ENCODE measurements at regions not wholly inside any gene's neighbourhood (a gene's known extent, or its start where the extent isn't known, plus 50 kb on each side); places are given as distances from the start of the nearest gene placed in this dataset.

- no peaks in the 10 kb centered on the region for H3K4me1 Mint-ChIP-seq
- no peak overlapping the region for H3K27ac Mint-ChIP-seq
- peaks cover 7% of the 10 kb centered on the region for H3K27me3 Mint-ChIP-seq
- ATAC-seq (ENCODE audit: low read depth) (no peak), DNase-seq (ENCODE audit: low spot score in 2 of 2) (no peak)
- H3K4me3 Mint-ChIP-seq, result no peak overlapping the region
- peaks cover 14% of the 10 kb centered on the region for H3K9me3 Mint-ChIP-seq
- peaks cover 6% of the 10 kb centered on the region for H3K36me3 Mint-ChIP-seq
These were observed 53.8 kb downstream of the FZD10 start for GRCh38 chr12:130216031-130216430.

- DNase-seq (ENCODE audit: low spot score in 2 of 2) (no peak), ATAC-seq (ENCODE audit: low read depth) (no peak)
- Mint-ChIP-seq H3K36me3 (peaks cover 6% of the 10 kb centered on the region), H3K9me3 (peaks cover 14% of the 10 kb centered on the region), H3K27me3 (peaks cover 9% of the 10 kb centered on the region), H3K4me3 (no peak overlapping the region), H3K4me1 (no peaks in the 10 kb centered on the region), H3K27ac (no peak overlapping the region)
These were observed 56.4 kb downstream of the FZD10 start for GRCh38 chr12:130218682-130219081.

- Mint-ChIP-seq H3K27ac (no peak overlapping the region), H3K4me1 (no peaks in the 10 kb centered on the region), H3K4me3 (no peak overlapping the region), H3K27me3 (peaks cover 9% of the 10 kb centered on the region), H3K9me3 (peaks cover 11% of the 10 kb centered on the region), H3K36me3 (peaks cover 6% of the 10 kb centered on the region)
- ATAC-seq (ENCODE audit: low read depth), result no peak
- DNase-seq (ENCODE audit: low spot score in 2 of 2), result no peak
These were observed 57.9 kb downstream of the FZD10 start for GRCh38 chr12:130219929-130220705.

GRCh38 chr12:130220706-130221100 lies 58.4 kb downstream of the FZD10 start:
- H3K36me3 Mint-ChIP-seq, result peaks cover 6% of the 10 kb centered on the region
- peaks cover 8% of the 10 kb centered on the region for H3K27me3 Mint-ChIP-seq

GRCh38 chr12:130222519-130223218 lies 60.4 kb downstream of the FZD10 start:
- peaks cover 4% of the 10 kb centered on the region for H3K27me3 Mint-ChIP-seq
- H3K27ac Mint-ChIP-seq, result no peak overlapping the region

More at GRCh38 chr12:130220706-130221100, 58.4 kb downstream of the FZD10 start:
- no peak for ATAC-seq (ENCODE audit: low read depth)
- DNase-seq (ENCODE audit: low spot score in 2 of 2), result no peak
- H3K27ac Mint-ChIP-seq, result no peak overlapping the region
- no peaks in the 10 kb centered on the region for H3K4me1 Mint-ChIP-seq
- peaks cover 10% of the 10 kb centered on the region for H3K9me3 Mint-ChIP-seq
- no peak overlapping the region for H3K4me3 Mint-ChIP-seq

GRCh38 chr12:130223767-130224244 lies 61.5 kb downstream of the FZD10 start:
- no peak for DNase-seq (ENCODE audit: low spot score in 2 of 2)
- H3K27ac Mint-ChIP-seq, result no peak overlapping the region
- H3K4me1 Mint-ChIP-seq, result no peaks in the 10 kb centered on the region
- H3K4me3 Mint-ChIP-seq, result no peak overlapping the region
- no peak for ATAC-seq (ENCODE audit: low read depth)
- H3K36me3 Mint-ChIP-seq, result peaks cover under 1% of the 10 kb centered on the region
- peaks cover 2% of the 10 kb centered on the region for H3K9me3 Mint-ChIP-seq
- H3K27me3 Mint-ChIP-seq, result peaks cover 4% of the 10 kb centered on the region

More at GRCh38 chr12:130222519-130223218, 60.4 kb downstream of the FZD10 start:
- Mint-ChIP-seq H3K36me3 (peaks cover 4% of the 10 kb centered on the region), H3K9me3 (peaks cover 6% of the 10 kb centered on the region), H3K4me3 (no peak overlapping the region), H3K4me1 (no peaks in the 10 kb centered on the region)
- ATAC-seq (ENCODE audit: low read depth), result no peak
- no peak for DNase-seq (ENCODE audit: low spot score in 2 of 2)

- H3K9me3 Mint-ChIP-seq, result peaks cover under 1% of the 10 kb centered on the region
- DNase-seq (ENCODE audit: low spot score in 2 of 2) (no peak), ATAC-seq (ENCODE audit: low read depth) (no peak)
- H3K27ac Mint-ChIP-seq, result no peak overlapping the region
- peaks cover 4% of the 10 kb centered on the region for H3K27me3 Mint-ChIP-seq
- no peak overlapping the region for H3K4me3 Mint-ChIP-seq
- H3K4me1 Mint-ChIP-seq, result no peaks in the 10 kb centered on the region
- H3K36me3 Mint-ChIP-seq, result no peaks in the 10 kb centered on the region
These were observed 62.3 kb downstream of the FZD10 start for GRCh38 chr12:130224613-130225012.

- Mint-ChIP-seq H3K4me1 (no peaks in the 10 kb centered on the region), H3K4me3 (no peak overlapping the region), H3K36me3 (peaks cover 2% of the 10 kb centered on the region), H3K9me3 (peaks cover 3% of the 10 kb centered on the region), H3K27me3 (peaks cover 4% of the 10 kb centered on the region), H3K27ac (no peak overlapping the region)
- DNase-seq (ENCODE audit: low spot score in 2 of 2), result no peak
- ATAC-seq (ENCODE audit: low read depth), result no peak
These were observed 63.1 kb downstream of the FZD10 start for GRCh38 chr12:130225347-130225746.

GRCh38 chr12:130226126-130226525 lies 63.9 kb downstream of the FZD10 start:
- H3K4me1 Mint-ChIP-seq, result no peaks in the 10 kb centered on the region
- H3K4me3 Mint-ChIP-seq, result no peak overlapping the region
- peaks cover 2% of the 10 kb centered on the region for H3K27me3 Mint-ChIP-seq
- ATAC-seq (ENCODE audit: low read depth) (no peak), DNase-seq (ENCODE audit: low spot score in 2 of 2) (no peak)
- H3K9me3 Mint-ChIP-seq, result peaks cover 3% of the 10 kb centered on the region
- no peak overlapping the region for H3K27ac Mint-ChIP-seq
- peaks cover 2% of the 10 kb centered on the region for H3K36me3 Mint-ChIP-seq

GRCh38 chr12:130226771-130227170 lies 64.5 kb downstream of the FZD10 start:
- no peak for DNase-seq (ENCODE audit: low spot score in 2 of 2)
- no peak overlapping the region for H3K4me3 Mint-ChIP-seq
- no peak overlapping the region for H3K27ac Mint-ChIP-seq
- H3K9me3 Mint-ChIP-seq, result peaks cover 3% of the 10 kb centered on the region
- ATAC-seq (ENCODE audit: low read depth), result no peak
- H3K27me3 Mint-ChIP-seq, result peaks cover 2% of the 10 kb centered on the region
- H3K4me1 Mint-ChIP-seq, result no peaks in the 10 kb centered on the region
- peaks cover 2% of the 10 kb centered on the region for H3K36me3 Mint-ChIP-seq

- ATAC-seq (ENCODE audit: low read depth) (no peak), DNase-seq (ENCODE audit: low spot score in 2 of 2) (no peak)
- no peak overlapping the region for H3K27ac Mint-ChIP-seq
- no peak overlapping the region for H3K4me3 Mint-ChIP-seq
- peaks cover 2% of the 10 kb centered on the region for H3K36me3 Mint-ChIP-seq
- no peaks in the 10 kb centered on the region for H3K27me3 Mint-ChIP-seq
- no peaks in the 10 kb centered on the region for H3K4me1 Mint-ChIP-seq
- peaks cover 4% of the 10 kb centered on the region for H3K9me3 Mint-ChIP-seq
These were observed 65.4 kb downstream of the FZD10 start for GRCh38 chr12:130227641-130228040.

GRCh38 chr12:130236446-130236845 lies 74.2 kb downstream of the FZD10 start:
- peaks cover 6% of the 10 kb centered on the region for H3K9me3 Mint-ChIP-seq
- no peak overlapping the region for H3K27ac Mint-ChIP-seq
- DNase-seq (ENCODE audit: low spot score in 2 of 2) (no peak), ATAC-seq (ENCODE audit: low read depth) (no peak)
- H3K4me1 Mint-ChIP-seq, result no peaks in the 10 kb centered on the region
- no peaks in the 10 kb centered on the region for H3K36me3 Mint-ChIP-seq
- no peak overlapping the region for H3K4me3 Mint-ChIP-seq
- H3K27me3 Mint-ChIP-seq, result peaks cover 4% of the 10 kb centered on the region

- Mint-ChIP-seq H3K9me3 (peaks cover 6% of the 10 kb centered on the region), H3K36me3 (no peaks in the 10 kb centered on the region), H3K27ac (no peak overlapping the region), H3K4me3 (no peak overlapping the region), H3K4me1 (no peaks in the 10 kb centered on the region), H3K27me3 (no peaks in the 10 kb centered on the region)
- ATAC-seq (ENCODE audit: low read depth) (no peak), DNase-seq (ENCODE audit: low spot score in 2 of 2) (no peak)
These were observed 78.7 kb downstream of the FZD10 start for GRCh38 chr12:130240831-130241590.

- no peak for DNase-seq (ENCODE audit: low spot score in 2 of 2)
- H3K27ac Mint-ChIP-seq, result no peak overlapping the region
These were observed 80.2 kb downstream of the FZD10 start for GRCh38 chr12:130242506-130242905.

More at GRCh38 chr12:130242506-130242905, 80.2 kb downstream of the FZD10 start:
- Mint-ChIP-seq H3K36me3 (no peaks in the 10 kb centered on the region), H3K4me1 (no peaks in the 10 kb centered on the region), H3K27me3 (peaks cover under 1% of the 10 kb centered on the region), H3K4me3 (no peak overlapping the region), H3K9me3 (peaks cover 8% of the 10 kb centered on the region)
- ATAC-seq (ENCODE audit: low read depth), result no peak
